ENCODE measurements at regions not wholly inside any gene's neighbourhood (a gene's known extent, or its start where the extent isn't known, plus 50 kb on each side); places are given as distances from the start of the nearest gene placed in this dataset.
"Not testable (repeated sequence)": the region's sequence is repeated elsewhere in the genome, so short reads cannot be mapped to it uniquely, and the experiment has no call there.

DNA sequence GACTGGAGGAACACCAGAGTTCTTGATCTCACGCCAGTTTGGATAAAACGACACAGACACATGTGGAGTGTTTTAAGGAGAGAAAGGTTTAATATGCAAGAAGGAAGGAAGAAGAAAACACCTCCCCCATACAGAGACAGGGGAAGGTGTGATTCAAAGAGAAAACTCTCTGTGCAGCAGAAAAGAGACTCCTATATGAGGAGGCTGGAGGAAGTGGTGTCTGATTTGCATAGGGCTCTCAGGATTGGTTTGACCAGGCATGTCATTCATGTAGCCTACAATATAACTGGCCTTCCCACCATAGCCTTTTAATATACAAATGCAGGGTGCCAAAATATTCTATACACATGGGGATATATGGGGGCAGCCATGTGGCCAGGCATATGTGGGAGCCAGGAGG is 1386.5 kb downstream of the RPIA start:
- DNase-seq = no peak

GRCh38 chr2:90079374-90079773 is 1387.9 kb downstream of the RPIA start:
- no peak for DNase-seq

DNA sequence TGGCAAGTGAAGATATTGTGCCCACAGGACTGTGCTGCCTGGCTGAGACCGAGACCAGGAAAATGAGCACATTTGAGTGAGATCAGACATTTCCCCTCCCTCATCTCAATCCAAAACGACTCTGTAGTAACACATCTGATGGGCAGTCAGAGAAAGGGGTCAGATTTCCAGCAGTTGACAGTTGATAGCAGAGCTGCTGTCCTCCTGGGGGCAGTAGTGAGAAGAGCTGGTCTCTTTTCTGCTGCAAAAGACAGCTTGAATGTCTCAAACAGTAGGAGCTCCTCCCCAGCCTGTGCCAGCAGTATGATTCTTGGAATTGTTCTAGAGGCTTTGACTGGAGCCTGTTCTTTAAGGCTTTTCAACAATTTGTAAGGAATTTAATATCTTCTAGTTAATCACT is 1396.3 kb downstream of the RPIA start:
- DNase-seq = not testable (repeated sequence)

DNA sequence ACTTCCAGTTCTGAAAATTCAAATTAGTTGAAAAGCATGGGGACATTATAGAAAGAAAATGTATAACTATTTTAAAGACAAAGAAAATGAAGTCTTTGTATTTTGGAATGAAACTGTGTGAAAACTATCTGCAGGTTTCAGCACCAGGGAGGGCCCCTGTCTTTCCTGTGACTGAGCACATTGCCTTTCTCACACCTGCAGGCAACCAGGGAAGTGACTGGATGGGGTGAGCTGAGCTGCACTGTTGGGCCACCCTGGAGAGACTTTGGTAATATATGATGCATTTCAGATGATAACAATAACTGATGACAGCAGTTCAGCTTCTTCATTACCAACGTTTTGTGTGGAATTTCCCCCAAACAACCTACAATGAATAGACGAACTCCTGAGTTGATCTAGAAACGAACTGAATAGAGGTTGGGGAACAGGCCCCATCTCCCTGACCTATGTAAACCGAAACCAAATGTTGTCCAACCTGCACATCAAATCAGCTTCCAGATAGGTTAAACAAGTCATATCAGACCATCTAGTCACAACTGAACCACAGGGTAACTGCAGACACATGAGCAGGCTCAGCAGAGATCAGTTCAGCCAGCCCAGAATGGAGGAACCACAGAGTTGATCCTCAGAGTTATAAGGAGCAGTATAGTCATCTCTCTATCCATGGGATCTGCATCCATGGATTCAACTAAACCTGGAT is 1402.2 kb downstream of the RPIA start:
- DNase-seq = not testable (repeated sequence)

GRCh38 chr2:90097617-90098016 is 1406.1 kb downstream of the RPIA start:
- DNase-seq = not testable (repeated sequence)

DNA sequence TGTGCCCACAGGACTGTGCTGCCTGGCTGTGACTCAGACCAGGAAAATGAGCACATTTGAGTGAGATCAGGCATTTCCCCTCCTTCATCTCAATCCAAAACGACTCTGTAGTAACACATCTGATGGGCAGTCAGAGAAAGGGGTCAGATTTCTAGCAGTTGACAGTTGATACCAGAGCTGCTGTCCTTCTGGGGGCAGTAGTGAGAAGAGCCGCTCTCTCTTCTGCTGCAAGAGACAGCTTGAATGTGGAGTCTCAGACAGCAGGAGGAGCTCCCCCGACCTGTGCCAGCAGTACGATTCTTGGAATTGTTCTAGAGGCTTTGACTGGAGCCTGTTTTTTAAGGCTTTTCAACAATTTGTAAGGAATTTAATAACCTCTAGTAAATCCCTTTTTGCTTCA is 1413.7 kb downstream of the RPIA start:
- DNase-seq = not testable (repeated sequence)

- DNase-seq = not testable (repeated sequence)
Observed at GRCh38 chr2:90123409-90123808, 1431.9 kb downstream of the RPIA start.

DNA sequence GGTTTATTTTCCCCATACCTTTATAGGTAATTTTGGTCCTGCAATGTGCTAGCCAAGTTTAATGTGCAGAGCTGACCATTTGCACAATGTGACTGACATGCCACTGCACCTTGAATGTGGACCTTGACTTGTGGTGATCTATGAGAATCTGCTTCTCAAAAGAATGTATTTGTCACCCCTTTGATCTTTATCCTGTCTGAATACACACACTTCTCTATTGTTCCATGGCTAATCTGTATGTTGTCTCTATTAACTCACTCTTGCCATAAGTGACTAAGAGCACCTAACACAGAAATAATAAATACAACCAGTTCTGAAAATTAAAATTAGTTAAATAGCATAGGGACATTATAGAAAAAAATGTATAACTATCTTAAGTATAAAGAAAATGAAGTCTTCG is 1447.6 kb downstream of the RPIA start:
- not testable (repeated sequence) for DNase-seq

DNA sequence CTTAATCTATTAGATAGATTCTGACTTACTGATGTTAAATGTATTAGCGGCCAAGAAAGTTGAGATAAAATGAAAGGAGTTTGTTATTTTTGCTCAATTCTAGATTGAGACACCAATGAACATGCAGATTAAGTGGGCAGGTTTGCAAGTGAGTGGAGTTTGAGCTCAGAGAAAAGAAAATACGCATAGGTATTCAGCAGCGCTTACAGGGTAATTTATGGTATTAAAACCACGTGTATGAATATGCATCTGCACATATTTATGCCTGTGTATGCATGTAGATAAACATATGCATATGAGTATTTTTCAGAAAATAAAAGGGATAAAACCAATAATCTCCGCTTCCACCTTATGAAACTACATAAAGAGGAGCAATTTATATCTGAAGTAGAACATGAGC is 1450.1 kb downstream of the RPIA start:
- not testable (repeated sequence) for DNase-seq

DNA sequence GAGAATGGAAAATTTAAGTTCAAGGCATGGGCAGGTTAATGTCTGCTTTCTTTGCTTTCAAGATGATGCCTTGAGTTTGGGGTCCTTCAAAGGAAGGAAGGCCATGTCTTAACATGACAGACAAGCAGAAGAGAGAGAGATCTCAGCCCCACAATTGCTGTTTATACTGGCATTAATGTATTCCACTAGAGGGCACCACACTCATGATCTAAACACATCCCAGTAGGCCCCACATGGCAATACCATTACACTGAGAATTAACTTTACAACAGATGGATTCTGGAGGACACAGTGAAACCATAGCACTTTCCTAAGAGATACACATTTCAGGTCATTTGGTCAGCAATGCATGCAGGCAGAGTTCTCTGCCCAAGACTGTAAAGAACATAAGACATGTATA is 1460.3 kb downstream of the RPIA start:
- not testable (repeated sequence) for DNase-seq

GRCh38 chr2:90170978-90171377 is 1479.5 kb downstream of the RPIA start:
- DNase-seq = not testable (repeated sequence)

GRCh38 chr2:90173081-90173480 is 1481.6 kb downstream of the RPIA start:
- not testable (repeated sequence) for DNase-seq

GRCh38 chr2:90179591-90179990 is 1488.1 kb downstream of the RPIA start:
- not testable (repeated sequence) for DNase-seq

DNA sequence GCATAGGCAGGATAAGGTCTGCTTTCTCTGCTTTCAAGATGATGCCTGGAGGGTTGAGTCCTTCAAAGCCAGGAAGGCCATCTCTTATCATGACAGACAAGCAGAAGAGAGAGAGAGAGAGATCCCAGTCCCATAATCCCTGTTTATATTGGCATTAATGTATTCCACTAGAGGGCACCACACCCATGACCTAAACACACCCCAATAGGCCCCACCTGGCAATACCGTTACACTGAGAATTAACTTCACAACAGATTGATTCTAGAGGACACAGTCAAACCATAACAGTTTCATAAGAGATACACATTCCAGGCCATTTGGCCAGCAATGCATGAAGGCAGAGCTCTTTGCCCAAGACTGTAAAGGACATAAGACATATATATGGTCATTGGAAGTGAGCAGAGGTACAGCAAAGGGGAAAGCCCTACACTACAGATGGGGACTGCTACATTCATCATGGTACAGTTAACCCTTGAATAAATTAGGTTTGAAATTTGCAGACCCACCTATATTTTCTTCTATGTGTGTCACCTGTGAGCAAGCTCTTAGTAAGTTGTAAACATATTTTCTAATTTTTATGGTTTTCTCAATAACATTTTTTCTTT is 1516.1 kb downstream of the RPIA start:
- no peak for DNase-seq

- no peak for DNase-seq
Observed at GRCh38 chr2:90209009-90209408, 1517.5 kb downstream of the RPIA start.

DNA sequence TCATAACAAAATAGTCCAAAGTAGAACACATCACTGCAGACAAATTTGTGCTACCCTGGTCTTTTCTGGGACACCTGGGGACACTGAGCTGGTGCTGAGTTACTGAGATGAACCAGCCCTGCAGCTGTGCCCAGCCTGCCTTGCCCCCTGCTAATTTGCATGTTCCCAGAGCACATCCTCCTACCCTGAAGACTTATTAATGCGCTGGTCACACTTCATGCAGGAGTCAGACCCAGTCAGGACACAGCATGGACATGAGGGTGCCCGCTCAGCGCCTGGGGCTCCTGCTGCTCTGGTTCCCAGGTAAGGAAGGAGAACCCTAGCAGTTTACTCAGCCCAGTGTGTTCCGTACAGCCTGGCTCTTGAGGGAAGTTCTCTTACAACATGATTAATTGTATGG is 1518.3 kb downstream of the RPIA start:
- DNase-seq = no peak

DNA sequence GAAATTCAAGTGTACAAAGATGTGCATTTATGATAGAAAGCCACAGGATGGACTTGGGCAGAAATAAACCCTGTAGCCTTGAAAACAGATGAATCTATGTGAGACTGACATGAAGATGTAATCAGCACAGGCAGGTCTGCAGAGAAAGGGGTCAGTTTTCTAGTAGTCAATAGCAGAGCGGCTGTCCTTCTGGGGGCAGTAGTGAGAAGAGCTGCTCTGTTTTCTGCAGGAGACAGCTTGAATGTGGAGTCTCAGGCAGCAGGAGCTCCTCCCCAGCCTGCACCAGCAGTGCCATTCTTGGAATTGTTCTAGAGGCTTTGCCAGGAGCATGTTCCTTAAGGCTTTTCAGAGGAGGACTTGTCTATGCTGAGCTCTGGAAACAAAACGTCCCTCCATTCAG is 1524.4 kb downstream of the RPIA start:
- not testable (repeated sequence) for DNase-seq

GRCh38 chr2:90216801-90217200 is 1525.3 kb downstream of the RPIA start:
- not testable (repeated sequence) for DNase-seq

DNA sequence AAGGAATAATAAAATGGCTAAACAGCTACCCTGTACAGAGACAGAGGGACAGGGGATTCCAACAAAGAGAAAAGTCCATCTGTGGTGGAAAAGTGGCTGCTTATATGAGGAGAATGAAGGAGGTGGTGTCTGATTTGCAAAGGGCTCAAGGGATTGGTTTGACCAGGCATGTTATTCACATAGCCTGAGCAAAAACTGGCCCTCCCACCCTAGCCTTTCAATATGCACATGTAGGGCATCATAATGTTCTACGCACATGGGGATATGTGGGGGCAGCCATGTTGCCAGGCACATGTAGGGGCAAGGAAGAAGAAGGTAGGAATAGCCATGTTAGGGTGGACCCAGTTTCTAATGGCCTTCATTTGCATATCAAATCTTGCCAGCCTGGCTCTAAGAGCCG is 1527.1 kb downstream of the RPIA start:
- not testable (repeated sequence) for DNase-seq

DNA sequence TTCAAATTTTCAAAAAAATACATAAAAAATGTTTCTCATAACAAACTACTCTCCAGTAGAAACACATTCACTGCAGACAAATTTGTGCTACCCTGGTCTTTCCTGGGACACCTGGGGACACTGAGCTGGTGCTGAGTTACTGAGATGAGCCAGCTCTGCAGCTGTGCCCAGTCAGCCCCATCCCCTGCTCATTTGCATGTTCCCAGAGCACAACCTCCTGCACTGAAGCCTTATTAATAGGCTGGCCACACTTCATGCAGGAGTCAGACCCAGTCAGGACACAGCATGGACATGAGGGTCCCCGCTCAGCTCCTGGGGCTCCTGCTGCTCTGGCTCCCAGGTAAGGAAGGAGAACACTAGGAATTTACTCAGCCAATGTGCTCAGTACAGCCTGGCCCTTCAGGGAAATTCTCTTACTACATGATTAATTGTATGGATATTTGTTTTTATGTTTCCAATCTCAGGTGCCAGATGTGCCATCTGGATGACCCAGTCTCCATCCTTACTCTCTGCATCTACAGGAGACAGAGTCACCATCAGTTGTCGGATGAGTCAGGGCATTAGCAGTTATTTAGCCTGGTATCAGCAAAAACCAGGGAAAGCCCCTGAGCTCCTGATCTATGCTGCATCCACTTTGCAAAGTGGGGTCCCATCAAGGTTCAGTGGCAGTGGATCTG is 1529.3 kb downstream of the RPIA start:
- DNase-seq = not testable (repeated sequence)

DNA sequence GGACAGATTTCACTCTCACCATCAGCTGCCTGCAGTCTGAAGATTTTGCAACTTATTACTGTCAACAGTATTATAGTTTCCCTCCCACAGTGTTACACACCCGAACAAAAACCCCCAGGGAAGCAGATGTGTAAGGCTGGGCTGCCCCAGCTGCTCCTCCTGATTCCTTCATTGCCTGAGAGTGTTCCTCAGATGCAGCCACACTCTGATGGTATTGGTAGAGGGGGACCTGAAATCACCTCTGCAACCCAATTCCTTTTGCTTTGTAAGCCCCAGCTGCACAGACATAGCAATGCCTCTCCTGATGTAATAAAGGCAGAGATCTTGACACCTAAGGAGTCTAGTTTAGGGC is 1529.8 kb downstream of the RPIA start:
- DNase-seq = no peak

- not testable (repeated sequence) for DNase-seq
Observed at GRCh38 chr2:90224767-90225166, 1533.3 kb downstream of the RPIA start.

GRCh38 chr2:90226465-90227072 is 1535.1 kb downstream of the RPIA start:
- not testable (repeated sequence) for DNase-seq

Measured in fibroblast of skin of back (primary cell).